OCI-LY7 (cell line): ENCODE measurements at regions not wholly inside any gene's neighbourhood (a gene's known extent, or its start where the extent isn't known, plus 50 kb on each side); places are given as distances from the start of the nearest gene placed in this dataset.

ENCODE experiments used
- EZH2phosphoT487 ChIP-seq: fragments of 200-600 bp; sonication (generic); IDR thresholded peaks from 2 replicates; pipeline ENCODE4 v1.6.1; 2018; ENCODE audit warnings: low read depth, borderline replicate concordance, mild to moderate bottlenecking, mixed run types, antibody characterized with exemption, low read length, moderate library complexity, mixed read lengths
- TF ChIP-seq, protein P1 (sequence below): fragments of 200-600 bp; sonication (generic); conservative IDR thresholded peaks from 2 replicates; pipeline ENCODE4 v1.5.1; 2014; ENCODE audit warnings: mild to moderate bottlenecking, antibody characterized with exemption, low read length, moderate library complexity, mixed read lengths

DNA sequence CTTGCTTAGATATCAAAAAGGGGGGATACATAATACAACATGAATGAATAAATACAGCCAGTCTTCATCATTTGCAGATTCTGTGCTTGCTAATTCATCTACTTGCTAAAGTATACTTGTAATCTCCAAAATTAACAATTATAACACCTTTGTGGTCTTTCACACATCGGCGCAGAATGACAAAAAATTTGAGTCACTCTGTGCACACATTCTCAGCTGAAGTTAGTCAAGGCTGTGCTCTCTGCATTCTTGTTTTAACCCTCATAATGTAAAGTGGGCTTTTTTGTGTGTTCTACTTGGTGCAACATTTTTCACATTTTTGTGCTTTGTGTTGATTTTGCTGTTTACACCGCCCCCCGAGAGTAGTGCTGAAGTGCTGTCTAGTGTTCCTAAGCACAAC lies 65.8 kb upstream of the GPRIN3 start:
- TF ChIP-seq, protein P1, sequence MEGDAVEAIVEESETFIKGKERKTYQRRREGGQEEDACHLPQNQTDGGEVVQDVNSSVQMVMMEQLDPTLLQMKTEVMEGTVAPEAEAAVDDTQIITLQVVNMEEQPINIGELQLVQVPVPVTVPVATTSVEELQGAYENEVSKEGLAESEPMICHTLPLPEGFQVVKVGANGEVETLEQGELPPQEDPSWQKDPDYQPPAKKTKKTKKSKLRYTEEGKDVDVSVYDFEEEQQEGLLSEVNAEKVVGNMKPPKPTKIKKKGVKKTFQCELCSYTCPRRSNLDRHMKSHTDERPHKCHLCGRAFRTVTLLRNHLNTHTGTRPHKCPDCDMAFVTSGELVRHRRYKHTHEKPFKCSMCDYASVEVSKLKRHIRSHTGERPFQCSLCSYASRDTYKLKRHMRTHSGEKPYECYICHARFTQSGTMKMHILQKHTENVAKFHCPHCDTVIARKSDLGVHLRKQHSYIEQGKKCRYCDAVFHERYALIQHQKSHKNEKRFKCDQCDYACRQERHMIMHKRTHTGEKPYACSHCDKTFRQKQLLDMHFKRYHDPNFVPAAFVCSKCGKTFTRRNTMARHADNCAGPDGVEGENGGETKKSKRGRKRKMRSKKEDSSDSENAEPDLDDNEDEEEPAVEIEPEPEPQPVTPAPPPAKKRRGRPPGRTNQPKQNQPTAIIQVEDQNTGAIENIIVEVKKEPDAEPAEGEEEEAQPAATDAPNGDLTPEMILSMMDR = no peak
- TF ChIP-seq EZH2phosphoT487 = no peak
